ENCODE measurements at regions not wholly inside any gene's neighbourhood (a gene's known extent, or its start where the extent isn't known, plus 50 kb on each side); places are given as distances from the start of the nearest gene placed in this dataset.

GRCh38 chr5:39482098-39482497 lies 57.3 kb upstream of the DAB2 start:
- no peak overlapping the region for H3K4me3 ChIP-seq
- no peak overlapping the region for H3K27ac ChIP-seq
- TF ChIP-seq, protein P1, sequence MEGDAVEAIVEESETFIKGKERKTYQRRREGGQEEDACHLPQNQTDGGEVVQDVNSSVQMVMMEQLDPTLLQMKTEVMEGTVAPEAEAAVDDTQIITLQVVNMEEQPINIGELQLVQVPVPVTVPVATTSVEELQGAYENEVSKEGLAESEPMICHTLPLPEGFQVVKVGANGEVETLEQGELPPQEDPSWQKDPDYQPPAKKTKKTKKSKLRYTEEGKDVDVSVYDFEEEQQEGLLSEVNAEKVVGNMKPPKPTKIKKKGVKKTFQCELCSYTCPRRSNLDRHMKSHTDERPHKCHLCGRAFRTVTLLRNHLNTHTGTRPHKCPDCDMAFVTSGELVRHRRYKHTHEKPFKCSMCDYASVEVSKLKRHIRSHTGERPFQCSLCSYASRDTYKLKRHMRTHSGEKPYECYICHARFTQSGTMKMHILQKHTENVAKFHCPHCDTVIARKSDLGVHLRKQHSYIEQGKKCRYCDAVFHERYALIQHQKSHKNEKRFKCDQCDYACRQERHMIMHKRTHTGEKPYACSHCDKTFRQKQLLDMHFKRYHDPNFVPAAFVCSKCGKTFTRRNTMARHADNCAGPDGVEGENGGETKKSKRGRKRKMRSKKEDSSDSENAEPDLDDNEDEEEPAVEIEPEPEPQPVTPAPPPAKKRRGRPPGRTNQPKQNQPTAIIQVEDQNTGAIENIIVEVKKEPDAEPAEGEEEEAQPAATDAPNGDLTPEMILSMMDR (IDR thresholded peaks at IDR 0.05) = no peak
- DNase-seq (ENCODE audit: low spot score) = no peak

- TF ChIP-seq, protein P1 (IDR thresholded peaks at IDR 0.05) = no peak
- no peak for DNase-seq (ENCODE audit: low spot score)
Observed at GRCh38 chr5:39479537-39479936, 54.8 kb upstream of the DAB2 start.

DNA sequence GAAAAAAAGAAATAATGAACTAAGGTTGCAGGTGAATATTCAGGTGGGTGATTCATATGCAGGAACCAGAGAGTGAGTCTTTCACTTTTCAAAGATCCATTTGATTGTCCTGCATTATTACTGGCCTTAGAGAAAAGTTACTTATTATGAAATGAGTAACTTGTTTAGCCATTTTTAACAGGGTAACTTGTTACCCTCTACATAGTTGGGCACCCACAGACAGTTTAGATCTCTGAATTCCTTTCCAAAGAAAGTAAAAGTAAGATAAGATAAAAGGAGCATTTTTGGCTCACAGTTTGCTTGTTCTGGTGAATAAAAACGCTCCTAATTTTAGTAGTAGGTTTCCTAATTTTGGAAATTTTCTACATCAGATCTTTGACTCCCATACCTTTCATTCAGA lies 54.1 kb upstream of the DAB2 start:
- H3K4me3 ChIP-seq = peak overlapping the region; percentile 3
- TF ChIP-seq, protein P1 (IDR thresholded peaks at IDR 0.05) = no peak
- no peak overlapping the region for H3K27ac ChIP-seq
- DNase-seq (ENCODE audit: low spot score) = no peak

More at GRCh38 chr5:39479537-39479936, 54.8 kb upstream of the DAB2 start:
- H3K4me3 ChIP-seq = no peak overlapping the region
- no peak overlapping the region for H3K27ac ChIP-seq

DNA sequence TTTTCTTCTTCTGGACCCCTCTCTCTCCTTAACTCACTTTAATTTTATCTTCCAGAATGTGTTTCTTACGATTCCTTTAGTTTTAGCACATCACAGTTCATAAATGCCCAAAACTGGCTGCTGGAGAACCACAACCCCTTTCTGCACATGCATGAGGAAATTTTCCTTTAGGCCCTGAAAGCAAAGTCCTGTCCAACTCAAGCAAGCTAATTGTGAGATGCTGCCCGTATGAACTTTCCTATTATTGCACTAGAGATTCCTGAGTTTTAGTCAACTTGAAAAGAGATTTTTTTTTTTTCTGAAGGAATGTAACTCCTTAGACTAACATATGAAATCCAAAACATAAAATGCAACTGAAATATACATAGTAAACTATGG lies 52.1 kb upstream of the DAB2 start:
- no peak for DNase-seq (ENCODE audit: low spot score)
- no peak overlapping the region for H3K4me3 ChIP-seq
- TF ChIP-seq, protein P1 (IDR thresholded peaks at IDR 0.05) = no peak
- peak overlapping the region in 1 of 2 donors; percentile 38 for H3K27ac ChIP-seq

DNA sequence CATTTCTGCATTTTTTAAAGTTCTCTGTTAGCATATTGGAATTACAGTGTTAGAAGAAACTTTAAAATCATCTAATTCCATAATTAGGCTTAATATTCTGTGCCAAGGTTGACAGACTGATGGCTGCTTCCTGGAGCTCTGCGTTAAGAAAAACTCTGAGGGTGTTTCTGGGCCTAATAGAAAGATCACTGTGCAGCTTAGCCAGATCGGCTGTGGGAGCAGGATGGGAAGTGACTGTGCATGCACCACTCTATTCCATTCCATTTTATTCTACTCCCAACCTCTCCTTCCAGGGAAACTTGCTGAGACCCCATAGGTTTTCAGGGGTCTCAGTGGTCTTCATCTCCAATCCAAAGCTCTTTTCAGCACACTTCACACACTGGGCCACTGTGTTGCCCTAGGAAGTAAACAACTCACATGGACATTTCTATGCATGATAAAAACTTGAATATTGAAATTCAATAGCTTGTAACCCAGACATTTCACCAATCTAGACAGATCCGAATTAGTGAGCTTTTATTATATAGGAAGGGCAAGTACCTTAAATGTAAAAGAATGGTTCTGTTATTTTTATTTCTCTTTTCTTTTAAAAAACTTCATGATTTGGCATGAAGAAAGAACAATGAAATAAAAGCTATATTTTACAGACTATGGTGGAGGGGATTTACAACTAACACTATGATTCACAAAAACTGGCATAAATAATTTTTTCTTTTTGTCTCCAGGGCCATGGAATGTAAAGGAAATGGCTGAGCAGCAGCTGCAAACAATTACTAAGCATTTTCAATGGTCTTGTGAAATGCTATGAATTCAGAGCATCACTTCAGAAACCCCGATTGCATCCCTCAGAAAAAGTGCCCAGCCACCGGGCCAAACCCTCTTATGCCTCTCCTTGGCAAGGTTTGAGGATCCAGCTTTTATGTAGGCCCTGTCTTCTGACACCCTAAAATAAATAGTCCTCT lies 51.4 kb upstream of the DAB2 start:
- DNase-seq (ENCODE audit: low spot score) = no peak
- peak overlapping the region in 1 of 2 donors; percentile 48 for H3K27ac ChIP-seq
- no peak overlapping the region for H3K4me3 ChIP-seq
- TF ChIP-seq, protein P1 (IDR thresholded peaks at IDR 0.05) = no peak

DNA sequence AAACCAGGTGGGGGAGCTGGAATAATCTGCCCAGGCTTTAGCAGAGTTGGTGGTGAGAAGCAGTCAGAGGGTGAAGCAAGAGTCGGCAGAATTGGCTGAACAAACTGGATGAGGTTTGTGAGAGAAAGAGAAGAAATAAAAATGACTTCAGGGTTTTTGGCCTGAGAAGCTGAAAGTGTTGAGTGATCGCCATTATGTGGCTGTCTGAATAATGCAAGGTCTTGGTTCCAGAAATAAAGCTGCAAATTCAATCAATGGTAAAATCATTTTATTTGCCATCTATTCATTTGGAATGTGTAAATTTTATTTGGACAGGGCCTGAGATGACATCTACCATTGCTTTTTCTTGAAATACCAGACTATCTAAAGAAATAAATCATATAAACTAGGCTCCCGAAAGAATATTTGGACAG lies 50.4 kb upstream of the DAB2 start:
- no peak overlapping the region for H3K4me3 ChIP-seq
- peak overlapping the region in 1 of 2 donors; percentile 48 for H3K27ac ChIP-seq
- TF ChIP-seq, protein P1 (IDR thresholded peaks at IDR 0.05) = no peak
- DNase-seq (ENCODE audit: low spot score) = no peak

Data from coronary artery (tissue), 2 donors.